IMR-90 (cell line): ENCODE measurements at regions not wholly inside any gene's neighbourhood (a gene's known extent, or its start where the extent isn't known, plus 50 kb on each side); places are given as distances from the start of the nearest gene placed in this dataset.

ENCODE experiments used
- ATAC-seq: fragments of 200-7000 bp; cut with Tn5 transposase; 2 replicates; pipeline ENCODE4 v1.9.1; 2020; ENCODE audit warnings: low read depth, mild to moderate bottlenecking, moderate library complexity
- BruUV-seq: library from RNA; stranded (reverse); fragments of 400-500 nt; replicated peaks from 2 replicates; lab custom pipeline; 2021; lab: Mats Ljungman, UMichigan
- CTCF ChIA-PET: fragments of 300-600 bp; formaldehyde crosslinking; extraction: SDS; loops from one replicate; lab custom pipeline; 2021; ENCODE audit warnings: antibody characterized with exemption; lab: Yijun Ruan, JAX
- POLR2A ChIA-PET: fragments of 300-600 bp; sonication (Branson Sonifier 250); formaldehyde crosslinking; loops from one replicate; lab custom pipeline; 2022; ENCODE audit warnings: antibody characterized with exemption; ENCODE audit not compliant: unreplicated experiment; lab: Charles Lee
- DNase-seq: peaks from one replicate; pipeline ENCODE4 v3.0.0; 2013
- H2AFZ ChIP-seq: replicated peaks from 2 replicates; pipeline ENCODE3; 2013; ENCODE audit warnings: low read length, mild to moderate bottlenecking; ENCODE audit not compliant: poor library complexity
- H2AK5ac ChIP-seq: 2 replicates; pipeline ENCODE4 v1.6.1; 2013; ENCODE audit warnings: low read depth, low read length, inconsistent platforms
- H2AK9ac ChIP-seq: replicated peaks from 2 replicates; pipeline ENCODE3; 2013; ENCODE audit warnings: mild to moderate bottlenecking, low read depth, low read length, moderate library complexity; ENCODE audit not compliant: poor library complexity
- H2BK120ac ChIP-seq: 2 replicates; pipeline ENCODE4 v1.6.1; 2013; ENCODE audit warnings: low read depth, low read length, inconsistent platforms
- H2BK15ac ChIP-seq: 3 replicates; pipeline ENCODE4 v1.6.1; 2013; ENCODE audit warnings: low read depth, low read length, inconsistent platforms
- H2BK20ac ChIP-seq: 2 replicates; pipeline ENCODE4 v1.6.1; 2013; ENCODE audit warnings: low read depth, mild to moderate bottlenecking, inconsistent platforms, low read length, moderate library complexity
- H2BK5ac ChIP-seq: 2 replicates; pipeline ENCODE4 v1.6.1; 2013; ENCODE audit warnings: mild to moderate bottlenecking, low read depth, low read length, inconsistent platforms; ENCODE audit not compliant: poor library complexity, severe bottlenecking
- H3K14ac ChIP-seq: replicated peaks from 2 replicates; pipeline ENCODE4 v1.6.1; 2013; ENCODE audit warnings: low read depth, low read length, inconsistent platforms
- H3K18ac ChIP-seq: 2 replicates; pipeline ENCODE4 v1.6.1; 2013; ENCODE audit warnings: low read depth, low read length, control low read depth
- H3K23ac ChIP-seq: 2 replicates; pipeline ENCODE4 v1.6.1; 2013; ENCODE audit warnings: low read depth, low read length, inconsistent platforms
- H3K27ac ChIP-seq: 2 replicates; pipeline ENCODE4 v1.5.1; 2013; ENCODE audit warnings: mild to moderate bottlenecking, control low read depth, low read length; ENCODE audit not compliant: insufficient read depth
- H3K27me3 ChIP-seq: 2 replicates; pipeline ENCODE4 v1.6.1; 2013; ENCODE audit warnings: low read length; ENCODE audit not compliant: control insufficient read depth, insufficient read depth
- H3K36me3 ChIP-seq: 2 replicates; pipeline ENCODE4 v1.6.1; 2013; ENCODE audit warnings: low read length, mixed read lengths; ENCODE audit not compliant: control insufficient read depth, insufficient read depth
- H3K4ac ChIP-seq: 2 replicates; pipeline ENCODE4 v1.6.1; 2013; ENCODE audit warnings: low read depth, low read length, inconsistent platforms
- H3K4me1 ChIP-seq: 2 replicates; pipeline ENCODE4 v1.6.1; 2013; ENCODE audit warnings: low read length, mixed read lengths; ENCODE audit not compliant: control insufficient read depth, insufficient read depth
- H3K4me2 ChIP-seq: 2 replicates; pipeline ENCODE4 v1.6.1; 2013; ENCODE audit warnings: low read depth, mild to moderate bottlenecking, control low read depth, low read length, moderate library complexity
- H3K4me3 ChIP-seq: 2 replicates; pipeline ENCODE4 v1.5.1; 2013; ENCODE audit warnings: low read depth, mild to moderate bottlenecking, control low read depth, low read length, moderate library complexity; ENCODE audit not compliant: insufficient read depth
- H3K56ac ChIP-seq: 2 replicates; pipeline ENCODE4 v1.6.1; 2013; ENCODE audit warnings: low read length, inconsistent platforms; ENCODE audit not compliant: insufficient read depth; ENCODE audit errors: extremely low read depth
- H3K79me1 ChIP-seq, 2 experiments: 2 replicates each; pipeline ENCODE4 v1.6.1; 2013; ENCODE audit warnings: low read length in 2 of 2, inconsistent platforms in 1 of 2, low read depth in 1 of 2
- H3K9ac ChIP-seq: 2 replicates; pipeline ENCODE4 v1.6.1; 2013; ENCODE audit warnings: low read depth, low read length, control low read depth
- H3K9me1 ChIP-seq: 2 replicates; pipeline ENCODE4 v1.6.1; 2013; ENCODE audit warnings: low read length, inconsistent platforms; ENCODE audit not compliant: insufficient read depth
- H3K9me3 ChIP-seq: 2 replicates; pipeline ENCODE4 v1.6.1; 2013; ENCODE audit warnings: low read length; ENCODE audit not compliant: control insufficient read depth, insufficient read depth
- H4K20me1 ChIP-seq: 2 replicates; pipeline ENCODE4 v1.6.1; 2013; ENCODE audit warnings: low read length, inconsistent platforms; ENCODE audit not compliant: insufficient read depth
- H4K5ac ChIP-seq: 2 replicates; pipeline ENCODE4 v1.6.1; 2013; ENCODE audit warnings: mild to moderate bottlenecking, low read depth, low read length, control low read depth
- H4K8ac ChIP-seq, 2 experiments: 2 replicates each; pipeline ENCODE4 v1.6.1; 2013; ENCODE audit warnings: low read depth in 2 of 2, low read length in 2 of 2, control low read depth in 1 of 2, inconsistent platforms in 1 of 2
- H4K91ac ChIP-seq: 2 replicates; pipeline ENCODE4 v1.6.1; 2013; ENCODE audit warnings: low read depth, low read length, inconsistent platforms; ENCODE audit not compliant: insufficient read depth
- BHLHE40 ChIP-seq: fragments of 150-350 bp; IDR thresholded peaks from 2 replicates; pipeline ENCODE4 v1.6.1; 2016; ENCODE audit warnings: mild to moderate bottlenecking, low read depth, low read length
- CEBPB ChIP-seq: IDR thresholded peaks from 2 replicates; pipeline ENCODE4 v1.6.1; 2012; ENCODE audit warnings: low read depth, low read length, improper control_type of control experiment
- CHD1 ChIP-seq: IDR thresholded peaks from 2 replicates; pipeline ENCODE4 v1.6.1; 2012; ENCODE audit warnings: low read depth, low read length, improper control_type of control experiment
- CTCF ChIP-seq: conservative IDR thresholded peaks from 2 replicates; pipeline ENCODE4 v1.5.1; 2012; ENCODE audit warnings: mild to moderate bottlenecking, low read depth, low read length, improper control_type of control experiment
- ELK1 ChIP-seq: fragments of 150-350 bp; IDR thresholded peaks from 2 replicates; pipeline ENCODE4 v1.6.1; 2016; ENCODE audit warnings: low read depth, mild to moderate bottlenecking, low read length, moderate library complexity, borderline replicate concordance
- FOS ChIP-seq: fragments of 150-350 bp; IDR thresholded peaks from 2 replicates; pipeline ENCODE4 v1.6.1; 2016; ENCODE audit warnings: low read depth, low read length
- MAFK ChIP-seq: IDR thresholded peaks from 2 replicates; pipeline ENCODE4 v1.6.1; 2012; ENCODE audit warnings: low read depth, low read length, improper control_type of control experiment
- MAZ ChIP-seq: IDR thresholded peaks from 2 replicates; pipeline ENCODE4 v1.6.1; 2012; ENCODE audit warnings: low read depth, mild to moderate bottlenecking, low read length, improper control_type of control experiment, moderate library complexity, borderline replicate concordance
- MXI1 ChIP-seq: IDR thresholded peaks from 2 replicates; pipeline ENCODE4 v1.6.1; 2012; ENCODE audit warnings: low read depth, mild to moderate bottlenecking, low read length, moderate library complexity, borderline replicate concordance
- NFE2L2 ChIP-seq: fragments of 150-350 bp; IDR thresholded peaks from 2 replicates; pipeline ENCODE4 v1.6.1; 2016; ENCODE audit warnings: low read depth, mild to moderate bottlenecking, low read length
- POLR2A ChIP-seq: IDR thresholded peaks from 2 replicates; pipeline ENCODE4 v1.6.1; 2012; ENCODE audit warnings: mild to moderate bottlenecking, low read depth, low read length
- RAD21 ChIP-seq: IDR thresholded peaks from 2 replicates; pipeline ENCODE4 v1.6.1; 2012; ENCODE audit warnings: low read length, improper control_type of control experiment
- RCOR1 ChIP-seq: IDR thresholded peaks from 2 replicates; pipeline ENCODE4 v1.6.1; 2012; ENCODE audit warnings: mild to moderate bottlenecking, low read length, improper control_type of control experiment; ENCODE audit not compliant: insufficient replicate concordance
- RFX5 ChIP-seq: IDR thresholded peaks from 2 replicates; pipeline ENCODE4 v1.8.0; 2012; ENCODE audit warnings: low read depth, mild to moderate bottlenecking, low read length, moderate library complexity
- SMC3 ChIP-seq: fragments of 150-350 bp; IDR thresholded peaks from 2 replicates; pipeline ENCODE4 v1.6.1; 2016; ENCODE audit warnings: low read depth, mild to moderate bottlenecking, antibody characterized with exemption, low read length, moderate library complexity
- USF2 ChIP-seq: fragments of 150-350 bp; IDR thresholded peaks from 2 replicates; pipeline ENCODE4 v1.6.1; 2017; ENCODE audit warnings: mild to moderate bottlenecking, antibody characterized with exemption, low read length, low read depth
- WGBS, 2 experiments: methylation state at CpG; one replicate each; pipeline versions ENCODE4 v1.1.5 to v1.1.7; 2013; ENCODE audit warnings: missing lambda C conversion rate in 2 of 2; ENCODE audit not compliant: insufficient read length in 1 of 2; ENCODE audit errors: extremely low coverage in 2 of 2; 5-methylcytosine and 5-hydroxymethylcytosine counted together
- dilution Hi-C: fragments of 300-500 bp; cut with HindIII; formaldehyde crosslinking; loops from one replicate; pipeline ENCODE4 v1.14.3; 2018; ENCODE audit warnings: low sequenced_read_pairs; ENCODE audit not compliant: unreplicated experiment
- in situ Hi-C: fragments of 300-500 bp; cut with MboI; formaldehyde crosslinking; loops from 3 replicates; pipeline ENCODE4 v1.14.3; 2019; ENCODE audit warnings: low sequenced_read_pairs, inconsistent platforms, mixed read lengths
- intact Hi-C: fragments of 100-400 bp; cut with micrococcal nuclease; formaldehyde crosslinking; loops from 2 replicates; pipeline ENCODE4 v1.10.0; 2022

GRCh38 chr5:116769470-116769869 is 194.8 kb upstream of the SEMA6A start:
- CTCF ChIA-PET: no interaction called here
- no peak overlapping the region for H3K56ac ChIP-seq
- H3K27me3 ChIP-seq: no peaks in the 10 kb centered on the region
- no peak overlapping the region for H2BK5ac ChIP-seq
- no peak overlapping the region for H3K27ac ChIP-seq
- no peak overlapping the region for H2BK15ac ChIP-seq
- no peak overlapping the region for H2BK20ac ChIP-seq
- TF ChIP-seq NFE2L2: no peak
- no peak for TF ChIP-seq CHD1
- no peak for TF ChIP-seq CTCF
- TF ChIP-seq MXI1: no peak
- no peak for TF ChIP-seq CEBPB
- TF ChIP-seq RFX5: no peak
- TF ChIP-seq USF2: no peak
- TF ChIP-seq RAD21: no peak
- TF ChIP-seq SMC3: no peak
- TF ChIP-seq ELK1: no peak
- no peak for TF ChIP-seq BHLHE40
- no peak for TF ChIP-seq POLR2A
- no peak for TF ChIP-seq FOS
- TF ChIP-seq MAFK: no peak
- no peak for TF ChIP-seq RCOR1
- TF ChIP-seq MAZ: no peak
- no peak overlapping the region for H3K4ac ChIP-seq
- no peak overlapping the region for H3K23ac ChIP-seq
- no peaks in the 10 kb centered on the region for H3K36me3 ChIP-seq
- no peak overlapping the region for H2BK120ac ChIP-seq
- no peak overlapping the region for H4K91ac ChIP-seq
- H3K79me1 ChIP-seq: no peaks in the 10 kb centered on the region
- H3K9me1 ChIP-seq: no peaks in the 10 kb centered on the region
- DNase-seq (no peak), ATAC-seq (no peak)
- no peak overlapping the region for H3K9ac ChIP-seq
- 80% methylated on average over 1 of the region's 7 CpGs; no CpG with 5 or more reads in 1 of the 2 experiments for WGBS, 2 experiments
- H3K4me1 ChIP-seq: no peaks in the 10 kb centered on the region
- POLR2A ChIA-PET: no interaction called here
- H3K9me3 ChIP-seq: peaks cover 7% of the 10 kb centered on the region
- no peaks in the 10 kb centered on the region for H4K20me1 ChIP-seq
- dilution Hi-C loops (no loop called here), in situ Hi-C loops (no loop called here), intact Hi-C loops (no loop called here)
- H4K5ac ChIP-seq: no peak overlapping the region
- H3K18ac ChIP-seq: no peak overlapping the region
- H2AFZ ChIP-seq: no peak overlapping the region
- no peak overlapping the region for H3K4me2 ChIP-seq
- H4K8ac ChIP-seq: no peak overlapping the region
- H2AK5ac ChIP-seq: no peak overlapping the region
- H3K4me3 ChIP-seq: no peak overlapping the region
- no peak overlapping the region for H2AK9ac ChIP-seq
- no TSS peak for BruUV-seq
- H3K14ac ChIP-seq: no peak overlapping the region
